ENCODE measurements at regions not wholly inside any gene's neighbourhood (a gene's known extent, or its start where the extent isn't known, plus 50 kb on each side); places are given as distances from the start of the nearest gene placed in this dataset.
"Not testable (repeated sequence)": the region's sequence is repeated elsewhere in the genome, so short reads cannot be mapped to it uniquely, and the experiment has no call there.

DNA sequence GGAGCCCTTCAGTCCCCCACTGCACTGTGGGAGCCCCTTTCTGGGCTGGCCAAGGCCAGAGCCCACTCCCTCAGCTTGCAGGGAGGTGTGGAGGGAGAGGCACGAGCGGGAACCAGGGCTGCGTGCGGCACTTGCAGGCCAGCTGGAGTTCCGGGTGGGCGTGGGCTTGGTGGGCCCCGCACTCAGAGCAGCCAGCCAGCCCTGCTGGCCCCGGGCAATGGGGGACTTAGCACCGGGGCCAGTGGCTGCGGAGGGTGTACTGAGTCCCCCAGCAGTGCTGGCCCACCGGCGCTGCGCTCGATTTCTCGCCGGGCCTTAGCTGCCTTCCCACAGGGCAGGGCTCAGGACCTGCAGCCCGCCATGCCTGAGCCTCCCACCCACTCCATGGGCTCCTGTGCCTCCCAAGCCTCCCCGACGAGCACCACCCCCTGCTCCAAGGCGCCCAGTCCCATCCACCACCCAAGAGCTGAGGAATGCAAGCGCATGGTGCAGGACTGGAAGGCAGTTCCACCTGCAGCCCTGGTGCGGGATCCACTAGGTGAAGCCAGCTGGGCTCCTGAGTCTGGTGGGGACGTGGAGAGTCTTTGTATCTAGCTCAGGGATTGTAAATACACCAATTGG is 776.2 kb downstream of the KCTD8 start:
- TF ChIP-seq CTCF (optimal IDR thresholded peaks at IDR 0.05 in 1 of 3, IDR thresholded peaks at IDR 0.05 in 1 of 3, conservative IDR thresholded peaks at IDR 0.05 in 1 of 3; ENCODE audit: extremely low read depth in 1 of 3, insufficient read depth in 2 of 3, low read length in 3 of 3); EZH2 (IDR thresholded peaks at IDR 0.05; ENCODE audit: low read length): not testable (repeated sequence)

Measured in keratinocyte (primary cell).